ENCODE measurements at regions not wholly inside any gene's neighbourhood (a gene's known extent, or its start where the extent isn't known, plus 50 kb on each side); places are given as distances from the start of the nearest gene placed in this dataset.

GRCh38 chr6:121647905-121648304 is 212.5 kb downstream of the GJA1 start:
- H3K4me1 Mint-ChIP-seq = peaks cover 0 to 2% of the 10 kb centered on the region in 2 donors
- no peak for DNase-seq
- H3K27ac Mint-ChIP-seq = no peak overlapping the region

GRCh38 chr6:121649951-121650350 is 214.5 kb downstream of the GJA1 start:
- H3K27ac Mint-ChIP-seq = no peak overlapping the region
- H3K4me3 Mint-ChIP-seq = no peak overlapping the region
- no peak for DNase-seq
- peaks cover 0 to 2% of the 10 kb centered on the region in 2 donors for H3K4me1 Mint-ChIP-seq
- peaks cover 0 to 7% (median 3%) of the 10 kb centered on the region in 6 donors for H3K9me3 Mint-ChIP-seq
- H3K27me3 Mint-ChIP-seq (ENCODE audit: low read depth in 3 of 3) = no peaks in the 10 kb centered on the region
- H3K36me3 Mint-ChIP-seq = peaks cover 0 to 3% (median 0%) of the 10 kb centered on the region in 3 donors

More at GRCh38 chr6:121647905-121648304, 212.5 kb downstream of the GJA1 start:
- Mint-ChIP-seq H3K36me3 (peaks cover 0 to 3% (median 0%) of the 10 kb centered on the region in 3 donors), H3K4me3 (no peak overlapping the region), H3K9me3 (peaks cover 0 to 13% (median 2%) of the 10 kb centered on the region in 6 donors), H3K27me3 (ENCODE audit: low read depth in 3 of 3) (no peaks in the 10 kb centered on the region)

GRCh38 chr6:121651420-121651819 is 216.0 kb downstream of the GJA1 start:
- Mint-ChIP-seq H3K27me3 (ENCODE audit: low read depth in 3 of 3) (no peaks in the 10 kb centered on the region), H3K36me3 (peaks cover 0 to 6% (median 0%) of the 10 kb centered on the region in 3 donors), H3K27ac (no peak overlapping the region), H3K4me1 (no peaks in the 10 kb centered on the region), H3K9me3 (peaks cover 0 to 10% (median 5%) of the 10 kb centered on the region in 6 donors), H3K4me3 (no peak overlapping the region)
- DNase-seq = no peak

GRCh38 chr6:121652223-121652622 is 216.8 kb downstream of the GJA1 start:
- peaks cover 0 to 11% (median 5%) of the 10 kb centered on the region in 6 donors for H3K9me3 Mint-ChIP-seq
- H3K27me3 Mint-ChIP-seq (ENCODE audit: low read depth in 3 of 3) = peaks cover 0 to 1% (median 0%) of the 10 kb centered on the region in 3 donors
- H3K4me1 Mint-ChIP-seq = no peaks in the 10 kb centered on the region
- H3K36me3 Mint-ChIP-seq = peaks cover 0 to 6% (median 0%) of the 10 kb centered on the region in 3 donors
- no peak for DNase-seq
- no peak overlapping the region for H3K4me3 Mint-ChIP-seq
- no peak overlapping the region for H3K27ac Mint-ChIP-seq

GRCh38 chr6:121652726-121653623 is 217.5 kb downstream of the GJA1 start:
- H3K27ac Mint-ChIP-seq = no peak overlapping the region
- H3K4me3 Mint-ChIP-seq = no peak overlapping the region
- no peak for DNase-seq
- peaks cover 0 to 1% (median 0%) of the 10 kb centered on the region in 3 donors for H3K27me3 Mint-ChIP-seq (ENCODE audit: low read depth in 3 of 3)
- peaks cover 0 to 11% (median 4%) of the 10 kb centered on the region in 6 donors for H3K9me3 Mint-ChIP-seq
- H3K4me1 Mint-ChIP-seq = no peaks in the 10 kb centered on the region
- peaks cover 0 to 6% (median 0%) of the 10 kb centered on the region in 3 donors for H3K36me3 Mint-ChIP-seq

- Mint-ChIP-seq H3K4me1 (no peaks in the 10 kb centered on the region), H3K27me3 (ENCODE audit: low read depth in 3 of 3) (peaks cover 0 to 1% (median 0%) of the 10 kb centered on the region in 3 donors), H3K36me3 (peaks cover 0 to 6% (median 0%) of the 10 kb centered on the region in 3 donors), H3K4me3 (no peak overlapping the region), H3K27ac (no peak overlapping the region), H3K9me3 (peaks cover 0 to 11% (median 4%) of the 10 kb centered on the region in 6 donors)
- DNase-seq = no peak
Measured at GRCh38 chr6:121653624-121654008, 218.2 kb downstream of the GJA1 start.

GRCh38 chr6:121657972-121658371 is 222.5 kb downstream of the GJA1 start:
- Mint-ChIP-seq H3K27ac (no peak overlapping the region), H3K9me3 (peaks cover 0 to 8% (median 3%) of the 10 kb centered on the region in 6 donors), H3K36me3 (peaks cover 0 to 3% (median 0%) of the 10 kb centered on the region in 3 donors), H3K4me1 (no peaks in the 10 kb centered on the region), H3K4me3 (no peak overlapping the region), H3K27me3 (ENCODE audit: low read depth in 3 of 3) (peaks cover 0 to 3% (median 0%) of the 10 kb centered on the region in 3 donors)
- no peak for DNase-seq

- Mint-ChIP-seq H3K27ac (no peak overlapping the region), H3K36me3 (peaks cover 0 to 6% (median 0%) of the 10 kb centered on the region in 3 donors), H3K4me3 (no peak overlapping the region), H3K27me3 (ENCODE audit: low read depth in 3 of 3) (peaks cover 0 to 4% (median 0%) of the 10 kb centered on the region in 3 donors), H3K9me3 (peaks cover 0 to 13% (median 3%) of the 10 kb centered on the region in 6 donors), H3K4me1 (no peaks in the 10 kb centered on the region)
- no peak for DNase-seq
Measured at GRCh38 chr6:121660277-121660676, 224.8 kb downstream of the GJA1 start.

- peaks cover 0 to 18% (median 6%) of the 10 kb centered on the region in 6 donors for H3K9me3 Mint-ChIP-seq
- peaks cover 0 to 5% (median 0%) of the 10 kb centered on the region in 3 donors for H3K27me3 Mint-ChIP-seq (ENCODE audit: low read depth in 3 of 3)
- DNase-seq = no peak
- H3K4me1 Mint-ChIP-seq = no peaks in the 10 kb centered on the region
- no peak overlapping the region for H3K27ac Mint-ChIP-seq
- H3K36me3 Mint-ChIP-seq = peaks cover 0 to 3% (median 0%) of the 10 kb centered on the region in 3 donors
- no peak overlapping the region for H3K4me3 Mint-ChIP-seq
Measured at GRCh38 chr6:121663292-121663810, 227.9 kb downstream of the GJA1 start.

GRCh38 chr6:121664158-121664557 is 228.7 kb downstream of the GJA1 start:
- H3K36me3 Mint-ChIP-seq = peaks cover 0 to 3% (median 0%) of the 10 kb centered on the region in 3 donors
- peaks cover 0 to 5% (median 0%) of the 10 kb centered on the region in 3 donors for H3K27me3 Mint-ChIP-seq (ENCODE audit: low read depth in 3 of 3)

GRCh38 chr6:121666814-121667213 is 231.4 kb downstream of the GJA1 start:
- no peak for DNase-seq
- Mint-ChIP-seq H3K27ac (no peak overlapping the region), H3K27me3 (ENCODE audit: low read depth in 3 of 3) (peaks cover 0 to 3% (median 0%) of the 10 kb centered on the region in 3 donors), H3K9me3 (peaks cover 0 to 22% (median 6%) of the 10 kb centered on the region in 6 donors), H3K4me3 (no peak overlapping the region), H3K36me3 (peaks cover 0 to 3% (median 0%) of the 10 kb centered on the region in 3 donors), H3K4me1 (no peaks in the 10 kb centered on the region)

More at GRCh38 chr6:121664158-121664557, 228.7 kb downstream of the GJA1 start:
- no peak overlapping the region for H3K27ac Mint-ChIP-seq
- DNase-seq = no peak
- no peaks in the 10 kb centered on the region for H3K4me1 Mint-ChIP-seq
- H3K9me3 Mint-ChIP-seq = peaks cover 0 to 22% (median 6%) of the 10 kb centered on the region in 6 donors
- H3K4me3 Mint-ChIP-seq = no peak overlapping the region

- no peak overlapping the region for H3K4me3 Mint-ChIP-seq
- peaks cover 0 to 3% (median 0%) of the 10 kb centered on the region in 3 donors for H3K36me3 Mint-ChIP-seq
Measured at GRCh38 chr6:121668259-121668658, 232.8 kb downstream of the GJA1 start.

GRCh38 chr6:121670511-121670910 is 235.1 kb downstream of the GJA1 start:
- no peaks in the 10 kb centered on the region for H3K4me1 Mint-ChIP-seq
- no peak for DNase-seq
- peaks cover 0 to 2% (median 0%) of the 10 kb centered on the region in 3 donors for H3K27me3 Mint-ChIP-seq (ENCODE audit: low read depth in 3 of 3)
- H3K27ac Mint-ChIP-seq = no peak overlapping the region
- H3K36me3 Mint-ChIP-seq = no peaks in the 10 kb centered on the region
- H3K4me3 Mint-ChIP-seq = no peak overlapping the region
- peaks cover 0 to 18% (median 2%) of the 10 kb centered on the region in 6 donors for H3K9me3 Mint-ChIP-seq

More at GRCh38 chr6:121668259-121668658, 232.8 kb downstream of the GJA1 start:
- DNase-seq = no peak
- no peak overlapping the region for H3K27ac Mint-ChIP-seq
- peaks cover 0 to 22% (median 6%) of the 10 kb centered on the region in 6 donors for H3K9me3 Mint-ChIP-seq
- H3K27me3 Mint-ChIP-seq (ENCODE audit: low read depth in 3 of 3) = peaks cover 0 to 3% (median 0%) of the 10 kb centered on the region in 3 donors
- H3K4me1 Mint-ChIP-seq = no peaks in the 10 kb centered on the region

- DNase-seq = no peak
- H3K27me3 Mint-ChIP-seq (ENCODE audit: low read depth in 3 of 3) = no peaks in the 10 kb centered on the region
Measured at GRCh38 chr6:121677571-121677970, 242.1 kb downstream of the GJA1 start.

More at GRCh38 chr6:121677571-121677970, 242.1 kb downstream of the GJA1 start:
- no peak overlapping the region for H3K27ac Mint-ChIP-seq
- peaks cover 0 to 19% (median 6%) of the 10 kb centered on the region in 6 donors for H3K9me3 Mint-ChIP-seq
- H3K4me3 Mint-ChIP-seq = no peak overlapping the region
- H3K4me1 Mint-ChIP-seq = no peaks in the 10 kb centered on the region
- H3K36me3 Mint-ChIP-seq = no peaks in the 10 kb centered on the region

Measured in immature natural killer cell (primary cell).